ENCODE measurements at regions not wholly inside any gene's neighbourhood (a gene's known extent, or its start where the extent isn't known, plus 50 kb on each side); places are given as distances from the start of the nearest gene placed in this dataset.

GRCh38 chr10:78382772-78383171 is 349.1 kb downstream of the RPS24 start:
- TF ChIP-seq, protein P1, sequence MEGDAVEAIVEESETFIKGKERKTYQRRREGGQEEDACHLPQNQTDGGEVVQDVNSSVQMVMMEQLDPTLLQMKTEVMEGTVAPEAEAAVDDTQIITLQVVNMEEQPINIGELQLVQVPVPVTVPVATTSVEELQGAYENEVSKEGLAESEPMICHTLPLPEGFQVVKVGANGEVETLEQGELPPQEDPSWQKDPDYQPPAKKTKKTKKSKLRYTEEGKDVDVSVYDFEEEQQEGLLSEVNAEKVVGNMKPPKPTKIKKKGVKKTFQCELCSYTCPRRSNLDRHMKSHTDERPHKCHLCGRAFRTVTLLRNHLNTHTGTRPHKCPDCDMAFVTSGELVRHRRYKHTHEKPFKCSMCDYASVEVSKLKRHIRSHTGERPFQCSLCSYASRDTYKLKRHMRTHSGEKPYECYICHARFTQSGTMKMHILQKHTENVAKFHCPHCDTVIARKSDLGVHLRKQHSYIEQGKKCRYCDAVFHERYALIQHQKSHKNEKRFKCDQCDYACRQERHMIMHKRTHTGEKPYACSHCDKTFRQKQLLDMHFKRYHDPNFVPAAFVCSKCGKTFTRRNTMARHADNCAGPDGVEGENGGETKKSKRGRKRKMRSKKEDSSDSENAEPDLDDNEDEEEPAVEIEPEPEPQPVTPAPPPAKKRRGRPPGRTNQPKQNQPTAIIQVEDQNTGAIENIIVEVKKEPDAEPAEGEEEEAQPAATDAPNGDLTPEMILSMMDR (IDR thresholded peaks at IDR 0.05): no peak
- Histone ChIP-seq H3K27ac (no peak overlapping the region), H3K4me3 (no peak overlapping the region)
- no peak for DNase-seq (ENCODE audit: low spot score)

DNA sequence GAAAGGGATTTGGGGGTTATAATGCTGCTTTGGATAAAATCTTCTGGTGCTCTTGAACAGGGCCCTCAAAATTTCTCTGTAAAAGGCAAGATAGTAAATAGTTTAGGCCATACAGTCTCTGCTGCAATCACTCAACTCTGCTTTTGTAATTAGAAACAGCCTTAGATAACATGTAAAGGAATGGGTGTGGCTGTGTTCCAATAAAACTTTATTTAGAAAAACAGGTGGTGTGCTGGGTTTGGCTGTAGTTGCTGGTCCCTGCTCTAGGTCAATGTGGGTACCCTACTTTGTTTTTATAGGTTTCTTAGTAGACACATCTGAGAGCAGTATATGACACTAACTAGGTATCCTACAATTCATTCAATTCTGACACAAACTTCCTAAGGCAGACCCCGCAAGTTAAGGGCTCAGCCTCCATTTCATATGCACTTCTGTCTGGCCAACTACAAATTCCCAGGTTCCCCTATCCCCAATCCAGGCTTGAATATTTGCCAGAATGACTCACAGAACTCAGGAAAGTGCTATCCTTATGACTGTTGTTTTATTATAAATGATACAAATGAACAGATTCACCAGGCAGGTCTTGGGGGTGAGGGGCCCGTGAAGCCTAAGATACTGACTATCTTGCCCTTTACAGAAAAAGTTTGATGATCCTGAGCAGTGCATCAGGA is 349.9 kb downstream of the RPS24 start:
- no peak overlapping the region for H3K4me3 ChIP-seq
- no peak overlapping the region for H3K27ac ChIP-seq
- DNase-seq (ENCODE audit: low spot score): no peak
- TF ChIP-seq, protein P1 (IDR thresholded peaks at IDR 0.05): no peak

GRCh38 chr10:78384049-78384431 is 350.4 kb downstream of the RPS24 start:
- no peak for DNase-seq (ENCODE audit: low spot score)

GRCh38 chr10:78385599-78385998 is 351.9 kb downstream of the RPS24 start:
- TF ChIP-seq, protein P1 (IDR thresholded peaks at IDR 0.05): no peak
- no peak for DNase-seq (ENCODE audit: low spot score)
- Histone ChIP-seq H3K27ac (no peak overlapping the region), H3K4me3 (no peak overlapping the region)

More at GRCh38 chr10:78384049-78384431, 350.4 kb downstream of the RPS24 start:
- H3K27ac ChIP-seq: no peak overlapping the region
- H3K4me3 ChIP-seq: no peak overlapping the region
- TF ChIP-seq, protein P1 (IDR thresholded peaks at IDR 0.05): no peak

DNA sequence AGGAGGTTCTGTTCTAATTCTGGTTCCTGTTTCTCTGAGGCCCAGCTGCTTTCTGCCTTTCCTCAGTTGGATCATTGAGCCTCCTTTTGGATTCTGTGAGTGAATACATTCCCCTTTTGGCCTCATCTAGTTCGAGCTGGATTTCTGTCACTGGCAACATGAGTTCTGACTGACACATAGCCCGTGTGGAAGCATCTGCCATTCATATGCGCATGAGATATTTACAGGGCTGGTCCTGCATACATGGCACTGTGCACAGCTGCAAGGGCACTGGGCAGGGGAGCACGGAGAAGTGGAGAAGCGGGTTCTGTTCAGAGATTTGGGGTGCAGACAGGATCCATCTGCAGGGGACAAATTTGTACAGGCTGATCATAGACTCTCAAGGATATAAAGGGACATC is 352.8 kb downstream of the RPS24 start:
- TF ChIP-seq, protein P1 (IDR thresholded peaks at IDR 0.05): no peak
- Histone ChIP-seq H3K27ac (no peak overlapping the region), H3K4me3 (no peak overlapping the region)
- no peak for DNase-seq (ENCODE audit: low spot score)

GRCh38 chr10:78388331-78389050 is 354.8 kb downstream of the RPS24 start:
- no peak overlapping the region for H3K27ac ChIP-seq
- H3K4me3 ChIP-seq: no peak overlapping the region
- no peak for DNase-seq (ENCODE audit: low spot score)
- TF ChIP-seq, protein P1 (IDR thresholded peaks at IDR 0.05): no peak

GRCh38 chr10:78389419-78389818 is 355.8 kb downstream of the RPS24 start:
- Histone ChIP-seq H3K27ac (no peak overlapping the region), H3K4me3 (no peak overlapping the region)
- no peak for DNase-seq (ENCODE audit: low spot score)
- TF ChIP-seq, protein P1 (IDR thresholded peaks at IDR 0.05): no peak

All from coronary artery (tissue), 2 donors.